ENCODE measurements at regions not wholly inside any gene's neighbourhood (a gene's known extent, or its start where the extent isn't known, plus 50 kb on each side); places are given as distances from the start of the nearest gene placed in this dataset.

DNA sequence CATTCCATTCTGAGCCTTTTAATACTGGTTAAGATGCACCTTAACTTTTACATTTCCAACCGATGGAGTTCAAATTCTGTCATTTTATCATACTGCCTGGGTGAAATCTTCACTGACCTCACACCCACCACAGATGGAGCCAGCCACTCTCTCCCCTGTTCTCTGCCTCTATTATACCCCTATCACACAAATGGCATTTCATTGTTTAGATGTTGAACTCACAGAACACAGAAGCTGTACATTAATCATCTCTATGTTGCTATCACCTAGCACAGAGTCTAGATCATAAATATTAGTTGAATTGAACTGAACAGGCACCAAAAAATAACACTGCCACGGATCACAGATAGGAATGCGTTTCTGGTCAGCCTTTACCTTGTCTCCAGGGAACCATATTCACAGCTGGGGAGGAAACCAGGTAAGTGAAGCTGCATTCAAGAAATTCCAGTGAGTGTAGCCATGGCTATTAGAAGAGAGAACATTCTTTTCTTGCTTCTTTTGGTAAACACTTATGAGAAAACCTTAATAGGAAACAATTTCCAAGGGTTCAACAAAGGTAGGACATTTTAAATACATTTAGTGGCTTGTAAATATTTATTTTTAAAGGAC, 194.9 kb upstream of the RMST start:
- POLR2A ChIA-PET = no interaction called here
- Histone ChIP-seq H3K27ac (ENCODE audit: low read depth, low read length) (no peak overlapping the region), H3K9me2 (ENCODE audit: insufficient read depth) (no peaks in the 10 kb centered on the region), H2AFZ (ENCODE audit: low read depth, low read length, poor library complexity, severe bottlenecking) (no peak overlapping the region), H3K27me3 (ENCODE audit: insufficient read depth, low read length) (no peaks in the 10 kb centered on the region), H3K4me1 (ENCODE audit: control insufficient read depth in 1 of 2, insufficient read depth in 2 of 2, low read length in 2 of 2) (no peaks in the 10 kb centered on the region), H3K36me3 (ENCODE audit: control insufficient read depth in 1 of 2, insufficient read depth in 2 of 2, low read length in 2 of 2) (no peaks in the 10 kb centered on the region), H3K4me3 (replicated peaks in 1 of 2; ENCODE audit: low read depth in 1 of 2, low read length in 2 of 2) (no peak overlapping the region), H3K4me2 (ENCODE audit: low read length) (no peak overlapping the region), H3K9ac (ENCODE audit: low read length) (no peak overlapping the region), H3K79me2 (ENCODE audit: insufficient read depth, low read length) (no peaks in the 10 kb centered on the region), H3K9me3 (ENCODE audit: control insufficient read depth in 1 of 2, insufficient read depth in 1 of 2, low read depth in 1 of 2, low read length in 2 of 2) (no peaks in the 10 kb centered on the region), H4K20me1 (ENCODE audit: insufficient read depth) (no peaks in the 10 kb centered on the region)
- intact Hi-C loops (cut with micrococcal nuclease) = no loop called here
- no TSS peak for BruUV-seq (replicated peaks)
- DNase-seq (ENCODE audit: low read depth, low spot score) (no peak), ATAC-seq (no peak)
- TF ChIP-seq SIN3A (IDR thresholded peaks at IDR 0.05; ENCODE audit: low read depth) = no peak
- no peak for TF ChIP-seq YY1 (IDR thresholded peaks at IDR 0.05; ENCODE audit: extremely low read depth, insufficient replicate concordance, low read depth, low read length)
- TF ChIP-seq EZH2 (IDR thresholded peaks at IDR 0.05) = no peak
- no peak for TF ChIP-seq EGR1 (IDR thresholded peaks at IDR 0.05; ENCODE audit: low read depth)
- TF ChIP-seq JUND (IDR thresholded peaks at IDR 0.05) = no peak
- no peak for TF ChIP-seq SP1 (IDR thresholded peaks at IDR 0.05; ENCODE audit: low read depth)
- TF ChIP-seq FOSL1 (IDR thresholded peaks at IDR 0.05; ENCODE audit: low read depth) = no peak
- TF ChIP-seq ZNF274 (IDR thresholded peaks at IDR 0.05; ENCODE audit: low read depth, low read length) = no peak
- no peak for TF ChIP-seq SRF (IDR thresholded peaks at IDR 0.05; ENCODE audit: low read depth)
- TF ChIP-seq, protein P1, sequence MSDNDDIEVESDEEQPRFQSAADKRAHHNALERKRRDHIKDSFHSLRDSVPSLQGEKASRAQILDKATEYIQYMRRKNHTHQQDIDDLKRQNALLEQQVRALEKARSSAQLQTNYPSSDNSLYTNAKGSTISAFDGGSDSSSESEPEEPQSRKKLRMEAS (IDR thresholded peaks at IDR 0.05) = no peak
- TF ChIP-seq POLR2A (IDR thresholded peaks at IDR 0.05; ENCODE audit: borderline replicate concordance, extremely low read depth, insufficient read depth, insufficient read length) = no peak
- no peak for TF ChIP-seq EZH2phosphoT487 (IDR thresholded peaks at IDR 0.05; ENCODE audit: borderline replicate concordance)
- no peak for TF ChIP-seq RAD21 (IDR thresholded peaks at IDR 0.05; ENCODE audit: low read depth)
- CTCF ChIA-PET = no interaction called here
- RAD21 ChIA-PET (ENCODE audit: low non-redundant PET in 1 of 2, low total read pairs in 2 of 2, uncharacterized antibody in 2 of 2, unreplicated experiment in 2 of 2) = no interaction called here

DNA sequence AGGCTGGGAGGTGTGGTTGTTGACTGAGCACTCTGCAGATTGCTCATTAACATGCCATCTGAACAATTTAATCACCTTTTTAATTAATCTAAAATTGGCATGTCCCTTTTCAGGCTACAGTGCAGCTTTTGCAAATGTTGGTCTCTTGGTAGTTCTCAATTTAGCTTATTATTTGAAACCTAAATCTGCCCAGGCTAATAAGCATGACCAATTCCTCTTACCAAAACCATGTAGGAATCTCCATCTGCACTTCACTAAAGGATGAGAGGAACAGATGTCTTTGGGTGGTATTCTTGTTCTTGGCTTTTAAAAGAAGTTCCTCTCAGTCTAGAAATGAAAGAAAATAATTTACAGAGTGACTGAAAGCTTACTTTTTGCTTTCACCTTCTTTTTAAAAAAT, 190.1 kb upstream of the RMST start:
- CTCF ChIA-PET = no interaction called here
- intact Hi-C loops (cut with micrococcal nuclease) = no loop called here
- RAD21 ChIA-PET (ENCODE audit: low non-redundant PET in 1 of 2, low total read pairs in 2 of 2, uncharacterized antibody in 2 of 2, unreplicated experiment in 2 of 2) = no interaction called here
- Histone ChIP-seq H3K79me2 (ENCODE audit: insufficient read depth, low read length) (no peaks in the 10 kb centered on the region), H3K4me1 (ENCODE audit: control insufficient read depth in 1 of 2, insufficient read depth in 2 of 2, low read length in 2 of 2) (no peaks in the 10 kb centered on the region), H3K27me3 (ENCODE audit: insufficient read depth, low read length) (0 out of 2 replicates have a peak, but pooled peaks cover 6% of the 10 kb centered on the region), H3K4me3 (replicated peaks in 1 of 2; ENCODE audit: low read depth in 1 of 2, low read length in 2 of 2) (no peak overlapping the region), H2AFZ (ENCODE audit: low read depth, low read length, poor library complexity, severe bottlenecking) (no peak overlapping the region), H4K20me1 (ENCODE audit: insufficient read depth) (no peaks in the 10 kb centered on the region), H3K9me2 (ENCODE audit: insufficient read depth) (no peaks in the 10 kb centered on the region), H3K4me2 (ENCODE audit: low read length) (no peak overlapping the region), H3K9ac (ENCODE audit: low read length) (no peak overlapping the region), H3K27ac (ENCODE audit: low read depth, low read length) (no peak overlapping the region), H3K9me3 (ENCODE audit: control insufficient read depth in 1 of 2, insufficient read depth in 1 of 2, low read depth in 1 of 2, low read length in 2 of 2) (no peaks in the 10 kb centered on the region), H3K36me3 (ENCODE audit: control insufficient read depth in 1 of 2, insufficient read depth in 2 of 2, low read length in 2 of 2) (no peaks in the 10 kb centered on the region)
- POLR2A ChIA-PET = no interaction called here
- DNase-seq (ENCODE audit: low read depth, low spot score) = no peak
- ATAC-seq = no peak
- no TSS peak for BruUV-seq (replicated peaks)
- TF ChIP-seq, protein P2, sequence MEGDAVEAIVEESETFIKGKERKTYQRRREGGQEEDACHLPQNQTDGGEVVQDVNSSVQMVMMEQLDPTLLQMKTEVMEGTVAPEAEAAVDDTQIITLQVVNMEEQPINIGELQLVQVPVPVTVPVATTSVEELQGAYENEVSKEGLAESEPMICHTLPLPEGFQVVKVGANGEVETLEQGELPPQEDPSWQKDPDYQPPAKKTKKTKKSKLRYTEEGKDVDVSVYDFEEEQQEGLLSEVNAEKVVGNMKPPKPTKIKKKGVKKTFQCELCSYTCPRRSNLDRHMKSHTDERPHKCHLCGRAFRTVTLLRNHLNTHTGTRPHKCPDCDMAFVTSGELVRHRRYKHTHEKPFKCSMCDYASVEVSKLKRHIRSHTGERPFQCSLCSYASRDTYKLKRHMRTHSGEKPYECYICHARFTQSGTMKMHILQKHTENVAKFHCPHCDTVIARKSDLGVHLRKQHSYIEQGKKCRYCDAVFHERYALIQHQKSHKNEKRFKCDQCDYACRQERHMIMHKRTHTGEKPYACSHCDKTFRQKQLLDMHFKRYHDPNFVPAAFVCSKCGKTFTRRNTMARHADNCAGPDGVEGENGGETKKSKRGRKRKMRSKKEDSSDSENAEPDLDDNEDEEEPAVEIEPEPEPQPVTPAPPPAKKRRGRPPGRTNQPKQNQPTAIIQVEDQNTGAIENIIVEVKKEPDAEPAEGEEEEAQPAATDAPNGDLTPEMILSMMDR (IDR thresholded peaks at IDR 0.05 in 2 of 3, conservative IDR thresholded peaks at IDR 0.05 in 1 of 3; ENCODE audit: borderline replicate concordance in 1 of 3, insufficient read depth in 1 of 3, low read depth in 2 of 3, low read length in 2 of 3) = no peak
- TF ChIP-seq POLR2A (IDR thresholded peaks at IDR 0.05; ENCODE audit: borderline replicate concordance, extremely low read depth, insufficient read depth, insufficient read length) (no peak), ZFX (IDR thresholded peaks at IDR 0.05) (no peak), EZH2 (IDR thresholded peaks at IDR 0.05) (no peak), CEBPB (IDR thresholded peaks at IDR 0.05; ENCODE audit: low read depth) (no peak), SRF (IDR thresholded peaks at IDR 0.05; ENCODE audit: low read depth) (no peak), RAD21 (IDR thresholded peaks at IDR 0.05; ENCODE audit: low read depth) (no peak)
- TF ChIP-seq, protein P3, sequence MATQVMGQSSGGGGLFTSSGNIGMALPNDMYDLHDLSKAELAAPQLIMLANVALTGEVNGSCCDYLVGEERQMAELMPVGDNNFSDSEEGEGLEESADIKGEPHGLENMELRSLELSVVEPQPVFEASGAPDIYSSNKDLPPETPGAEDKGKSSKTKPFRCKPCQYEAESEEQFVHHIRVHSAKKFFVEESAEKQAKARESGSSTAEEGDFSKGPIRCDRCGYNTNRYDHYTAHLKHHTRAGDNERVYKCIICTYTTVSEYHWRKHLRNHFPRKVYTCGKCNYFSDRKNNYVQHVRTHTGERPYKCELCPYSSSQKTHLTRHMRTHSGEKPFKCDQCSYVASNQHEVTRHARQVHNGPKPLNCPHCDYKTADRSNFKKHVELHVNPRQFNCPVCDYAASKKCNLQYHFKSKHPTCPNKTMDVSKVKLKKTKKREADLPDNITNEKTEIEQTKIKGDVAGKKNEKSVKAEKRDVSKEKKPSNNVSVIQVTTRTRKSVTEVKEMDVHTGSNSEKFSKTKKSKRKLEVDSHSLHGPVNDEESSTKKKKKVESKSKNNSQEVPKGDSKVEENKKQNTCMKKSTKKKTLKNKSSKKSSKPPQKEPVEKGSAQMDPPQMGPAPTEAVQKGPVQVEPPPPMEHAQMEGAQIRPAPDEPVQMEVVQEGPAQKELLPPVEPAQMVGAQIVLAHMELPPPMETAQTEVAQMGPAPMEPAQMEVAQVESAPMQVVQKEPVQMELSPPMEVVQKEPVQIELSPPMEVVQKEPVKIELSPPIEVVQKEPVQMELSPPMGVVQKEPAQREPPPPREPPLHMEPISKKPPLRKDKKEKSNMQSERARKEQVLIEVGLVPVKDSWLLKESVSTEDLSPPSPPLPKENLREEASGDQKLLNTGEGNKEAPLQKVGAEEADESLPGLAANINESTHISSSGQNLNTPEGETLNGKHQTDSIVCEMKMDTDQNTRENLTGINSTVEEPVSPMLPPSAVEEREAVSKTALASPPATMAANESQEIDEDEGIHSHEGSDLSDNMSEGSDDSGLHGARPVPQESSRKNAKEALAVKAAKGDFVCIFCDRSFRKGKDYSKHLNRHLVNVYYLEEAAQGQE (IDR thresholded peaks at IDR 0.05; ENCODE audit: low read depth) = no peak

Data from HCT116 (cell line).